Myocyte (in vitro differentiated cells): ENCODE measurements at regions not wholly inside any gene's neighbourhood (a gene's known extent, or its start where the extent isn't known, plus 50 kb on each side); places are given as distances from the start of the nearest gene placed in this dataset.
A peak's percentile ranks its signal among the peaks of the same experiment; 100 is the strongest.

ENCODE experiments used
- DNase-seq: peaks from one replicate; pipeline ENCODE4 v3.0.0-alpha.2; 2012; ENCODE audit warnings: low read depth

DNA sequence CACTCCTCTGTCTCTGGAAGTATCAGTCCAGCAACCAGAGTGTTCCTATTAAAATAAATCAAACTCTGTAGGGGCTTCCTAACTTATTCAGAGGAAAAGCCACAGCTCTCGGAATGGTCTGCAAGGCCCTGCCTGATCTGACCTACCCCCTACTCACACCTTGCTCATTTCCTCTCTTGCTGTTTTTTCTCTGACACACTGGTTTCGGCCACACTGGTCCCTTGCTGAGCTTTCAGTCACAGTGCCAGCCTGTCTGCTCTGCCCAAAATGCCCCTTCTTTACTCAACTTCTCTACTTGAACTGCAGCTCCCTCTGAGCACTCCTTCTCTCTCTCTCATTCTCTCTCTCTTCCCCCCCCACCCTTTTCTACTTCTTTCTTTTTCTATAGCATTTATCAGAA, 430.2 kb downstream of the UTRN start:
- no peak for DNase-seq

DNA sequence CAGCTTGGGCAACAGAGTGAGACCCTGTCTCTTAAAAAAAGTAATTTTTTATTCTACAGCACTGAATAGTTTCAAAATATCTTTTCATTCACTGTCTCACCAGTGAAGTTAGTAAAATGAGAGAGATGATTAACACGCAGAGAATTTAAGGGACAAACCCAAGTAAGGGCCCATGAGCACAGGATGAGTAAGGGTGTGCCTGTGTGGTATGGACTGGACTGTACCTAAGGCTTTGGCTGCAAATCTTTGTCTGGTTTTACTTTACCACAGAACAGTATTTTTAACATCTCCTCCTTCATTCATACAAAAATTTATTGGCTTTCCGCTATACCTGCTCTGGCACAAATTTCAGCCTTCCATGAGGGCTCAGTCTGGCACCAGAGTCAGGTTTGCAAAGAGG, 433.3 kb downstream of the UTRN start:
- no peak for DNase-seq

DNA sequence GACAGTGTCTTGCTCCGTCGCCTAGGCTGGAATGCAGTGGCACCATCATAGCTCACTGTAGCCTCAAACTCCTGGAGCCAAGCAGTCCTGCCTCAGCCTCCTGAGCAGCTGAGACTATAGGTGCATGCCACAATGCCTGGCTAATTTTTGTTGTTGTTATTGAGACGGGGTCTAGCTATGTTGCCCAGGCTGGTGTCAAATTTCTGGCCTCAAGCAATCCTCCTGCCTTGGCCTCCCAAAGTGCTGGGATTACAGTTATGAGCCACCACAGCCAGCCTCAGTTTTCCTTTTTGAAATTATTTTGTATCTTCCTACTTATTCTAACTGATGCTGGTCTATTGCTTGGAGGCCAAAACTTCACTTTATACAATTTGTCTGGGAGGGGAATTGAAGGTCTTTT, 436.1 kb downstream of the UTRN start:
- no peak for DNase-seq

DNA sequence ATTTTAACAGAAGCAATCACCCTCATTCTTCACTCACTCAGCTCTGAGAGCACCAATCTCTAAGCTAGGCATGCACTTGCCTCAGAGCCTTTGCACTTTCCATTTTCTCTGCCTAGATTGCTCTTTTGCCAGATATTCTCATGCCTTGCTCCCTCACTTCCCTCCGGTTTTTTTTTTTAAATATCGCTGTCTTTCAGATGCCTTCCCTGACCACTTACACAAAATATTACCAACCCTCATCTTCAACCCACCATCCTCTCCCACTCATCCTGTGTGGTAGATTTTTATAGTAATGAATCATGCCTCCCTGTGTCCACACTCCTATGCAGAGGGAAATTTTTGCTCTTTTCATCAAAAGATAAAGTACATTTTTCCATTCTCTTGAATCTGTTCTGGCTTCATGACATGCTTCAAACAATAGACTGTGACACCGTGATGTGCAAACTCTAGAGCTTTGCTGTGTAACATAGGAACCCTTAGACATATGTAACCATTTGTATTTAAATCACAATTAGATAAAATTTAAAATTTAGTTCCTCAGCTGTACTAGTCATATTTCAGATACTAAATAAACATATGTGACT, 437.1 kb downstream of the UTRN start:
- no peak for DNase-seq

DNA sequence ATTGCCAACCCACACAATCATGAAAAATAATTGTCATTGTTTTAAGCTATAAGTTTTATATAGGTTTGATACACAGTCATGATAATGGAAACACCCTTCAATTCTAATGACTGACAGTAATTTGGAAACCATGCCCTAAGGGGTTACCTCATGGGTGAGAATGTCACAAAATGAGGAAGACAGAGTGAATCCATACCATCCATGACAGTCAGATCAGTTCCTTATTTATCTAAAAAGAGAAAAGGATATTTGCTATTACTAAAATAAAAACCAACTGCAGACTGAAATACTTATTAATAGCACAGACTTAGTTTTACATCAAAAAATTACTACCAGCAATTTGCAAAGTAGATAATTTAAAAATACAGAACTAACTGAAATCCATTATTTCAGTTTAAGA, 437.8 kb downstream of the UTRN start:
- no peak for DNase-seq

DNA sequence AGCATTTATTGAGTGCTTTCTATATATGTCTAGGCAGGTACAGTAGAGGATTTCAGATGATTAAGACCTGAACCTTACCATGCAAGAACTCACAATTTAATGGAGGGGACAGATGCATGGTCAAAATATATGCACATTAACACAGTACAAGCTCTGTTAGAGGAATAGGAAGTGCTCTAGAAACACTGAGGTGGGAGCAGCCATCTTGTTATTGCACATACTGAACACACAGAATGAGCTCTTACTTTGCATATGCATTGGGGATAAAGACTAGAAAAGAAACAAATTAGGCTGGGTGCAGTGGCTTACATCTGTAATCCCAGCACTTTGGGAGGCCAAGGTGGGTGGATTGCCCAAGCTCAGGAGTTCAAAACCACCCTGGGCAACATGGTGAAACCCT, 438.3 kb downstream of the UTRN start:
- DNase-seq = no peak

DNA sequence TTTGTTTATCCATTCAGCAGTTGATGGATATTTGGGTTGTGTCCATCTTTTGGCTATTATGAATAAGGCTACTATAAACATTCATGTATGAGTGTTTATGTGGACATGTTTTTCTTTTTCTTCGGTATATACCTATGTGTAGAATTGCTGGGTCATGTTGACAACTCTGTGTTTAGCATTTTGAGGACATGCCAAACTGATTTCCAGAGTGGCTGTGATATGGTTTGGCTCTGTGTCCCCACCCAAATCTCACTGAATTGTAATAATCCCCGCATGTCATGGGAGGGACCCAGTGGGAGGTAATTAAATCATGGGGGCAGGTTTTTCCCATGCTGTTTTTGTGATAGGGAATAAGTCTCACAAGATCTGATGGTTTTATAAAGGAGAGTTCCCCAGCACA, 439.7 kb downstream of the UTRN start:
- DNase-seq = no peak

DNA sequence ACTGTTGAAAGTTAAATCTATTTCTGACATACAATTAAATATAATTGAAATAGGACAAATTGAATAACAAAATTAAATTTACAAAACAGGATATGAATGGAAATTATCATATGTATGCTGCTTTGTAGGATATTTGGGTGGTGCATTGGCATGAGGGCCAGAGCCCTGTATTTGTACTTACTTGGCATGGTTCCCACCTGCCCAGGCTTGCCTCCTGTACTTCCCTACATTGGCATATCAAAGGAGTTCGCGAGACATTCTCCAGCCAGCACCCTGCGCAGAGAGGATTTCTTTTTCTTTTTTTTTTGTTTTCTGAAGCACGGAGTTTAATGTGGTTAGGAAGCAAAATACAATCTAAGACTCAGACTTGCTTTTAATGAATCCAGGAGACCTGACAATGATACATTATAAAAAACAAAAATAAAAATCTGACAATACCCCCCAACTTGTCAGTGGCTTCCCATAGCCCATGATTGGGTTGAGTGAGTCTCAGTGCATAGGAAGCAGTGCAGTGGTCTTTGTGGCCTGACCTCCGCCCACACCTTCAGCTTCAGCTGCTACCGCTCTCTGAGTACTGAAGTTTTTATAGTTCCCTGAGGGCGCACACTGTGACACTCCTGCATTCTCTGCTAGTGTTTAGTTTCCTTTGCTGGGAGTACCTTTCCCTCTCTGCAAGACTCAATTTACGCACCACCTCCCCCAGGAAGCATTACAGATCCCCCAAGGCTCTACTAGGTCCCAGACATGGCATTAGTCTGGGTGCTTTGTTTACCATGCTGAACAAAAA, 440.8 kb downstream of the UTRN start:
- peak; percentile 75 for DNase-seq

DNA sequence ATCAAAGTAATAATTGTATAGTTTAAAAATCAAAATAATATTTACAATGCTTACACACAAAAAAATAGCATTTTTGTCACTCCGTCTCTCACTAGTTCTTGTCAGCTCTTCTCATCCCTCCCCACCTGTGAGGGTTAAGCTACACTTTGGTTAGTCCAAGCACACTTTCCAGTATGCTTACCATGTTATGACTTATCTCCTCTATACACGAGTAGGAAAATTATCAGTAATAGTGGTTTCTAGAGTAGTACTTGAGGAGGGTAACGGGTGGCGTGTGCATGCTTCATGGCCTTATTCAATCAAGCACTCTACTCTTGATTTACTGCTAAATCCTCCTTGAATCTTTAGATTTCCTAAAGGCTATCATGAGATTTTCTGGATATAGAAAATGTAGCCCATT, 443.7 kb downstream of the UTRN start:
- DNase-seq = no peak

DNA sequence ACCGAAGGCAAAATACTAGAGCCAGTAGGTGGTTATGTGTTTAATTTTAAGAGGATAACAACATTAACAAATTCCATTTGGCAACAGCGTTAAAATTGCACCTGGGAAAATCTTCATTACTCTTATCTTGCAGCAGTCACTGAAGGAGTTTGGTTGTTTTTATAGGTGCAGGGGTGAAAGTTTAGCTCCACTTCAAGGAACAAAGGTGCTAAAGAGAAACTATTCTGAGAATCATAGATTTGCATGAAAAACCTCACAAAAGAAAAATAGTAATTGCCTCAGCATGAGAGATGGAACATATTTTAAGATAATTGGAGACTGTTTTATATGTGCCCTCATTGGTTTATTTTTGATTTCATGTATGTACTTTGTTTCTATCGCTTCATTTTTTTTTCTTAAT, 444.4 kb downstream of the UTRN start:
- DNase-seq = no peak

DNA sequence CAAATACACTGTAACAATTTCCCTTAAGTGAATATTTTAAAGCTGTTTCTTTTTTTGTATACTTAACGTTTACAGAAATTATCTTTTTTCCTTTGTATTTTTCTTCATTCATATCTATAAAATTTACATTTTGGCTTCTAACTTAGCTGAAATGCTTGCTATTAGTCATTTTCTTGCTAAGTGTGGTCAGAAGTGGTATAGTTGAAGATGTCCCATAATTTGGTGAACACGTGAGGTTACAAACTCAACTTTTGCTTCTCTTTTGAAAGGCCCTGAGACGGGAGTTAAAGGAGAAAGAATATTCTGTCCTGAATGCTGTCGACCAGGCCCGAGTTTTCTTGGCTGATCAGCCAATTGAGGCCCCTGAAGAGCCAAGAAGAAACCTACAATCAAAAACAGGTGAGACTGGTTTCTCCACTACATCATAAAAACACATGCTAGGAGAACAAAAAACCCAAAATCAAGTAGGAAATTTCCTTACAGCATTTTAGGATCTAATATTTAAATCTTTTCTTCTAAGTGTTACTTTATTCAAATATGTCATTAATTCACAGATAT, 445.0 kb downstream of the UTRN start:
- DNase-seq = no peak

DNA sequence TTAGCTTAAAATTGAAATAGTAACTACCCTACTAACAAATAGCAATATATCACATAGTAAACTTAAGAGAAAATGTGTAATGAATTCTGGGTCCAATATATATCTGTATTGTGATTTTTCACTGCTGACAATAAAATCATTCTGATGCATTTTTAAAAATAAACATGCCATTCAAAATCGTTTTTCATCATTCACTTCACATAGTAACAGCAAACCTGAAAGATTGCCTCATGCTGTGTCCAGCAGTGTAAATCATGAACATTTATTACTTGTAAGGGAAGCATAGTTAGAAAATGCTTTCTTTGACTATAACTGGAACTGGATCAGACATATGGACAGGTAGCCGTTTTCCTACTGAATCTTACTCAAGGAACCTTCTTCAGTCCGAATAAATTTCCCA, 446.1 kb downstream of the UTRN start:
- no peak for DNase-seq

DNA sequence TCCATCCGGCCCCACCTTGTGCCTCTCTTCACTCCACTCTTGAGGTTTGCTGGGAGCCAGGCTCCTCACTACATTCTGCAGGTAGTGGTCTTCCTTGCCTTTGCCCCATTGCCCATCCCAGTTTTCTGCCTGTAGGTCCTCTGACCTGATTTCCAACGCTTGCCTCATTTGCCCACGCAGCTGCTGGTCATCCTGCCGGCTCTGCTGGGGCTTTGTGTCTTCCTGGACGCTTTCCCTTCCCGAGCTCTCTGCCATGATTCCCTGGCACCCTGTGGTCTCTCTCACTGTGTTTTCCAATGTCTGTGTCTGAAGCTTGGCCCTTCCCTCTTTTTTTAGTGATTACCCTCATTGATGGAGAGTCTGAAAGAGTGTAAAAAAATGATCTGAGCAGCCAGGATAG, 451.6 kb downstream of the UTRN start:
- DNase-seq = no peak

DNA sequence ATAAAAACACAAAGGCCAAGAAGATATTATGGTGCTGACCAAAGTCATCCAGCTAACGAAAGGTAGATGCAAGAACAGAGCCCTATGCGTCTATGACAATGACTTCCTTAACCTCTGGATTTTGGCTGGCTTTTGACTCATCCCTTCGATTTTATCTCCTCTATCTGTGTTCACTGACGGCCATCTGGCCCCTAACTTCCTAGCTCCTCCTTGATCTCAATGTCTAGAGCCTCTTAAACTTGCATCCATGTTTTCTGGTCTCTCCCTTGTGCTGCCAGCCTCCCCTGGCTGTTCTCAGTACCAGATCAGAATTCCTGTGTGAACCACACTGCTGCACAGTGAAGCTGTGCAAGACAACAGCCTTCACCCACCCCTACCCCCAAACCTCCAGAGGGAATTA, 452.9 kb downstream of the UTRN start:
- no peak for DNase-seq

DNA sequence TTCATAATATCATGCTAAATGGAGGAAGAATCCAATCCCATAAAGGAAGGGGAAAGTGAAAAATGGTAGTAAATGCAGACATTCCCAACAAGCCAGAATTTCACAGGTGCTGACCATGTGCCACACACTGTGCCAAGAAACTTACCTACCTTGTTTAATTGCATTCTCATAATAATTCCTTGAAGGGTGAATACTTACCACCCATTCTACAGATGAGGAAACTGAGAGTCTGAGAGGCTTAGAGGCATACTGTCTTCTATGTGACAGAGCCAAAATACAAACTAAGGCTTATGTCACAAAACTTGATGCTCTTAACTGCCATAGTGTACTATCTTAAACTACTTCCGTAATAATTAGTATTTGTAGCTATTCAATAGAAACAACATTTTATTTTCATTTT, 454.7 kb downstream of the UTRN start:
- no peak for DNase-seq

DNA sequence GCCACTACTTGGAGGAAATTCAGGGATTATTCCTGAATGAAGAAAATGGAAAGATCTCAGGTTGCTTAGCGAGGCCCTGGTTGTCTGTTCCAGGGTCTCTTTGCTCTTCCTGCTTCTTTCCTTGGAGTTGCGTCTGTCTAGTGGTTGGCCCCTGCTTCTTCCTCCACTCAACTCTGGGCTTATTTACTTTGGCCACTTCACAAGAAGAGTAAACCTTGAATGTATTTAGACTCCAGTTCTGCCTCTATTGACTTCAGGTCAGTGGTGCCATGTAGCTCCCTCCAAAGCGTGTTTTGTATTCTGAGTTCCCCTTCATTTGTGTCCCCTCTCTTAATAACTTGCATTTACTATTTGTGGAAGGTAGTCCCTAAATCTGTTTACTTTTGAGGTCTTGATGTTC, 456.5 kb downstream of the UTRN start:
- DNase-seq = no peak

DNA sequence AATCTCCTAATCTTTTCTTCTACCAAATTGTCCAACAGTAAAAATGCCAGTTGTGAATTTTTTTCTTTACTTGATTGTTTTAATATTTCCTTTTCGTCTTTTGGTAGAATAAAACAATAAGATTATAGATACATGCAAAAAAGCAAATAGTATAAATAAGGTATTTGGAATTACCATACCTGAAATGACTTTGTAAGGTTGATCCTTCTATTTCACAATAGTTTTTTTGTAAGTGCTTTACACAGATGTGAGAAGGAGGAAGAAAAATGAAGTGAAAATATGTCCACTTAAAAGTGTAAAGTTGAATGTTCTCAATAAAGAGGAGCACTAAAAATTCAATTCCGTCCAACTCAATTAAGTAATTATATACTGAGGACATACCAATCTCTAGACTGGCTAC, 457.6 kb downstream of the UTRN start:
- no peak for DNase-seq

DNA sequence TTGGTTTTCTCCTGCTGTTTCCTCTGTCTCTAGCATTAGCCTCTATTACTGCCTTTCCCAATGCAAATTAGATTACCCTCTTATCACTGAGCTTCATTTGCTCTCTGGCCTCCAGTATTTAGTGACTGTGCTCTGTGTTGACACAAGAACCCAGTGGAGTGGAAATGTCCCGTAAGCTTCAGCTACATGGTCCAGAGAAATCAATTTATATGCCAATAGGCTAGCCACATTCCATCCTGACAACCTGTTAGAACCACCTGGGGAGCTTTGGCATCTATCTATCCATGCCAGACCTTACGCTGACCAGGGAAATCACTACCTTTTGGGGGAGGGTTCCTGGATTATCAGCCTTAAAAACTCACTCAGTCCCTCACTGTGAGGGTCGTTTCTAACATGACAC, 459.6 kb downstream of the UTRN start:
- DNase-seq = no peak

DNA sequence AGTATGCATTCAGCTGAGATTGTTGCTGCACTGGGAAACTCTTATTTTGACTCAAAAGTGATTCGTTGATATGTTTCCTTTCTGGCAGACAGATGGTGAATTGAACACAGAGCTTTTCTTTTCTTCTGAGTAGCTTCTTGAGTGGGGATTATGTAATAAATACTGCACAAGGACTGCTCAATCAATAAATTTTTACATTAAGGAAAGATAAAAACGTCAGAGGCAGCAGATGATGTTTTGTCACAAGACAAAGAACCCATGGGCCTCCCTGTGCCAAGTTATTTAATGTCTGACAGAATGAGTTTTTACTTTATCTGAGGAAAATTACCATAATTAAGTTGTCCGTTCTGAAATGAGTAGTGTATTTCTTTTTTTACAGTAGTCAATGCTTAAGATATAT, 460.3 kb downstream of the UTRN start:
- no peak for DNase-seq

DNA sequence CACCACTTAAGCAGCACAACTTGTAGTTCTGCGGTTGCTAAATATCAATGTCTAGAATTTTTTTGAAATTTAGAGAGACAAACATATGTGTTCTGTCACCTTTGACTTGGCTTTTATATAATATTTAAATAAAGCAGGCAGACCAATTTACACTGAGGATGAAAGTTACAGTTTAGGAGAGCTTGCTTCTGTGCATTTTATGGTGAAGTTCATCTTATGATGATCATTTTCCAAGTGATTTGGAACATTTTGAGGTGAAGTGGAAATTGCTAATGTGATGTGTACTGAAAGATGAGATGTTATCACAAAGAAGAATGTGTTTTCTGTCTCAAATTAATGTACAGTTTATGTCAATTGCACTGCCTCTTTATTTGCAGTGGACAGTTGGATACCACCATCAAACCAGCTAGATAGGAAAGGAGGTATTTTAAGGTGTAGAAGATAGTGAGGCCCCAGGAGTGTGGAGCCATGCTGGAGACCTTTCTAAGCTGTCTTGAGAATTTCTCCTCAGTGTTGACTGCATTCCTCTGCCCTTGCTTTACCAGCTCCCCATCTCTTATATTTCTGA, 461.9 kb downstream of the UTRN start:
- no peak for DNase-seq

DNA sequence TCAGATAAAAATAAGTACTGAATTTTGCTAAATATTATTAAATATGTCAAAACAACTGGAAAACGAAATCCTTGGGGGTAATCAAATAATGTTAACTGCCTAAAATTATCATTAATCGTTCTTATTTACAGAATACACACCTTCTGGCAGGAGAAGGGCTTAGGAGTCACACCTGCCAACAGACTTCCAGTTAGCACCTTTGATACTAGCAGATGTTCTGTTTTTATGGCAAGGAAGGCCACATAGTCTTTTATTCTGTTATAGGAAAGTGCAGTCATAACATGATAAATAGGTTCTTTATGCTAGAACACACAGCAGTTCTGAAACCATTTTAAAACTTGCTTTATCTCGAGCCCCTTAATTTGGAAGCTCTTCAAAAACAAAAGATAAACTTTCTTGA, 464.1 kb downstream of the UTRN start:
- no peak for DNase-seq

DNA sequence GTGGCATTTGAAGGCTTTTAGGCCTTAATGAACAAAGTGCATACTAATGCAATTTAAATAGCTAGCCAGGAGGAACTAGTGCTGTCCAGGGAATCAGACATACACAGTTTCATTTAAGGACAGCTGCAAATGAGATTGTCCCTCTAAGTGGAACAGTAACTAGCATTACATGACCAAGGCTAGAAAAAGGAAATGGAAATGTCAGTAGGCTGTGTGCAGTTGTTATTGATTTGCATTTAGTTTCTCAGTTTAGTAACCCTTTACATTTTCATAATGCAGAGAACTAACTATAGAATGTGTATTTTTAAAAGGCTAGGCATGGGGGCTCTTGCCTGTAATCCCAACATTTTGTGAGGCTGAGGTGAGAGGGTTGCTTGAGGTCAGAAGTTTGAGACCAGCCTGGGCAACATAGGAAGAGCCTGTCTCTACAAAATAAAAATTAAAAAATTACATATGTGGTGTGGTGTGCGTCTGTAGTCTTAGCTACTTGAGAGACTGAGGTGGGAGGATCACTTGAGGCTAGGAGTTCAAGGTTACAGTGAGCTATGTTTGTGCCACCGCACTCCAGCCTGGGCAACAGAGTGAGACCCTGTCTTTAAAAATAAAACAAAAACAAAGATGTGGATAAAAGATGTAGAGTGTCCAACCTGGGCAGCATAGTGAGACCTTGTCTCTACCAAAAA, 468.0 kb downstream of the UTRN start:
- DNase-seq = no peak
